GM18870 (cell line): ENCODE measurements at regions not wholly inside any gene's neighbourhood (a gene's known extent, or its start where the extent isn't known, plus 50 kb on each side); places are given as distances from the start of the nearest gene placed in this dataset.

Source experiments
- ATAC-seq: cut with Tn5 transposase; IDR thresholded peaks from one replicate; pipeline ENCODE4 v1.9.1; 2021; ENCODE audit warnings: moderate library complexity; ENCODE audit not compliant: unreplicated experiment

GRCh38 chr12:70151993-70152392 is 91.2 kb upstream of the CNOT2 start:
- no peak for ATAC-seq

- no peak for ATAC-seq
These were observed 89.1 kb upstream of the CNOT2 start for GRCh38 chr12:70154087-70154638.

GRCh38 chr12:70154960-70155589 is 88.2 kb upstream of the CNOT2 start:
- no peak for ATAC-seq

GRCh38 chr12:70157099-70157498 is 86.1 kb upstream of the CNOT2 start:
- ATAC-seq, result no peak

GRCh38 chr12:70165450-70165849 is 77.8 kb upstream of the CNOT2 start:
- ATAC-seq, result no peak

GRCh38 chr12:70176290-70176689 is 66.9 kb upstream of the CNOT2 start:
- no peak for ATAC-seq

GRCh38 chr12:70177631-70178030 is 65.6 kb upstream of the CNOT2 start:
- ATAC-seq, result no peak

GRCh38 chr12:70178038-70178437 is 65.2 kb upstream of the CNOT2 start:
- ATAC-seq, result no peak

GRCh38 chr12:70180130-70180529 is 63.1 kb upstream of the CNOT2 start:
- no peak for ATAC-seq

GRCh38 chr12:70185301-70185700 is 57.9 kb upstream of the CNOT2 start:
- ATAC-seq, result no peak

GRCh38 chr12:70186436-70186835 is 56.8 kb upstream of the CNOT2 start:
- ATAC-seq, result no peak

- no peak for ATAC-seq
These were observed 52.8 kb upstream of the CNOT2 start for GRCh38 chr12:70190262-70191010.
